ENCODE measurements at regions not wholly inside any gene's neighbourhood (a gene's known extent, or its start where the extent isn't known, plus 50 kb on each side); places are given as distances from the start of the nearest gene placed in this dataset.

GRCh38 chr1:36743286-36744005, 260.7 kb upstream of the CSF3R start:
- DNase-seq (ENCODE audit: low spot score) (no peak), ATAC-seq (ENCODE audit: insufficient number of reproducible peaks, low FRiP score, low read depth) (no peak)

GRCh38 chr1:36741066-36741465, 258.4 kb upstream of the CSF3R start:
- ATAC-seq (ENCODE audit: insufficient number of reproducible peaks, low FRiP score, low read depth) (no peak), DNase-seq (ENCODE audit: low spot score) (no peak)
- TF ChIP-seq CTCF (IDR thresholded peaks at IDR 0.05), result no peak
- H3K4me3 ChIP-seq, result no peak overlapping the region
- H3K36me3 ChIP-seq, result no peaks in the 10 kb centered on the region
- no peak overlapping the region for H3K27ac ChIP-seq
- no peaks in the 10 kb centered on the region for H3K4me1 ChIP-seq (ENCODE audit: control insufficient read depth in 1 of 2, low read depth in 2 of 2)
- no peaks in the 10 kb centered on the region for H3K27me3 ChIP-seq (replicated peaks; ENCODE audit: insufficient read depth)
- no peaks in the 10 kb centered on the region for H3K9me3 ChIP-seq

More at GRCh38 chr1:36743286-36744005, 260.7 kb upstream of the CSF3R start:
- no peaks in the 10 kb centered on the region for H3K27me3 ChIP-seq (replicated peaks; ENCODE audit: insufficient read depth)
- no peaks in the 10 kb centered on the region for H3K4me1 ChIP-seq (ENCODE audit: control insufficient read depth in 1 of 2, low read depth in 2 of 2)
- TF ChIP-seq CTCF (IDR thresholded peaks at IDR 0.05), result no peak
- H3K4me3 ChIP-seq, result no peak overlapping the region
- H3K9me3 ChIP-seq, result no peaks in the 10 kb centered on the region
- H3K36me3 ChIP-seq, result no peaks in the 10 kb centered on the region
- no peak overlapping the region for H3K27ac ChIP-seq

GRCh38 chr1:36740446-36740845, 257.7 kb upstream of the CSF3R start:
- H3K36me3 ChIP-seq, result no peaks in the 10 kb centered on the region
- no peak for ATAC-seq (ENCODE audit: insufficient number of reproducible peaks, low FRiP score, low read depth)
- H3K4me1 ChIP-seq (ENCODE audit: control insufficient read depth in 1 of 2, low read depth in 2 of 2), result no peaks in the 10 kb centered on the region
- H3K27ac ChIP-seq, result no peak overlapping the region
- DNase-seq (ENCODE audit: low spot score), result no peak
- no peak overlapping the region for H3K4me3 ChIP-seq
- no peaks in the 10 kb centered on the region for H3K27me3 ChIP-seq (replicated peaks; ENCODE audit: insufficient read depth)
- TF ChIP-seq CTCF (IDR thresholded peaks at IDR 0.05), result no peak
- H3K9me3 ChIP-seq, result no peaks in the 10 kb centered on the region

GRCh38 chr1:36739703-36740289, 257.1 kb upstream of the CSF3R start:
- ATAC-seq (ENCODE audit: insufficient number of reproducible peaks, low FRiP score, low read depth) (no peak), DNase-seq (ENCODE audit: low spot score) (no peak)
- Histone ChIP-seq H3K9me3 (no peaks in the 10 kb centered on the region), H3K36me3 (no peaks in the 10 kb centered on the region), H3K4me3 (no peak overlapping the region), H3K27me3 (replicated peaks; ENCODE audit: insufficient read depth) (no peaks in the 10 kb centered on the region), H3K4me1 (ENCODE audit: control insufficient read depth in 1 of 2, low read depth in 2 of 2) (no peaks in the 10 kb centered on the region), H3K27ac (no peak overlapping the region)
- TF ChIP-seq CTCF (IDR thresholded peaks at IDR 0.05), result no peak

- DNase-seq (ENCODE audit: low spot score) (no peak), ATAC-seq (ENCODE audit: insufficient number of reproducible peaks, low FRiP score, low read depth) (no peak)
- Histone ChIP-seq H3K4me3 (no peak overlapping the region), H3K9me3 (no peaks in the 10 kb centered on the region), H3K4me1 (ENCODE audit: control insufficient read depth in 1 of 2, low read depth in 2 of 2) (no peaks in the 10 kb centered on the region), H3K36me3 (no peaks in the 10 kb centered on the region), H3K27me3 (replicated peaks; ENCODE audit: insufficient read depth) (no peaks in the 10 kb centered on the region), H3K27ac (no peak overlapping the region)
- TF ChIP-seq CTCF (IDR thresholded peaks at IDR 0.05), result no peak
These were observed 255.5 kb upstream of the CSF3R start for GRCh38 chr1:36738245-36738644.

All from thoracic aorta (tissue), 2 donors.